SK-N-SH treated with all-trans-retinoic acid at 6 μM for 48 hours (cell line): ENCODE measurements at regions not wholly inside any gene's neighbourhood (a gene's known extent, or its start where the extent isn't known, plus 50 kb on each side); places are given as distances from the start of the nearest gene placed in this dataset.

Source experiments
- ARNTL ChIP-seq: fragments of 450-650 bp; formaldehyde crosslinking; IDR thresholded peaks from 2 replicates; pipeline ENCODE4 v1.5.0; 2020; ENCODE audit warnings: low read depth, mild to moderate bottlenecking, moderate library complexity, borderline replicate concordance
- CSDC2 ChIP-seq: fragments of 250-450 bp; sonication (Bioruptor Pico); IDR thresholded peaks from 2 replicates; pipeline ENCODE4 v1.5.0; 2020; ENCODE audit warnings: mild to moderate bottlenecking, moderate library complexity
- ESRRG ChIP-seq: fragments of 250-450 bp; sonication (Bioruptor Pico); IDR thresholded peaks from 2 replicates; pipeline ENCODE4 v1.6.1; 2021; ENCODE audit warnings: mild to moderate bottlenecking
- PPARA ChIP-seq: fragments of 250-450 bp; sonication (Bioruptor Pico); IDR thresholded peaks from 2 replicates; pipeline ENCODE4 v1.5.0; 2020; ENCODE audit warnings: mild to moderate bottlenecking, borderline replicate concordance
- RARB ChIP-seq: fragments of 250-450 bp; sonication (Bioruptor Pico); IDR thresholded peaks from 2 replicates; pipeline ENCODE4 v1.8.0; 2021; ENCODE audit warnings: mild to moderate bottlenecking, moderate library complexity
- ZFP30 ChIP-seq: fragments of 450-650 bp; formaldehyde crosslinking; IDR thresholded peaks from 2 replicates; pipeline ENCODE4 v1.5.0; 2022; ENCODE audit warnings: mild to moderate bottlenecking, moderate library complexity
- TF ChIP-seq, protein P1 (sequence below): fragments of 250-450 bp; sonication (Bioruptor Pico); IDR thresholded peaks from 2 replicates; pipeline ENCODE4 v1.5.1; 2021; ENCODE audit warnings: mild to moderate bottlenecking, moderate library complexity
- TF ChIP-seq, protein P2 (sequence below): fragments of 250-450 bp; sonication (Bioruptor Pico); IDR thresholded peaks from 2 replicates; pipeline ENCODE4 v1.8.0; 2020; ENCODE audit warnings: mild to moderate bottlenecking, moderate library complexity, borderline replicate concordance
- TF ChIP-seq, protein P3 (sequence below): fragments of 250-450 bp; sonication (Bioruptor Pico); IDR thresholded peaks from 2 replicates; pipeline ENCODE4 v1.8.0; 2021; ENCODE audit warnings: low read depth, mild to moderate bottlenecking, moderate library complexity, borderline replicate concordance
- TF ChIP-seq, protein P4 (sequence below): fragments of 250-450 bp; sonication (Bioruptor Pico); IDR thresholded peaks from 2 replicates; pipeline ENCODE4 v1.5.1; 2020; ENCODE audit warnings: low read depth, mild to moderate bottlenecking, moderate library complexity

DNA sequence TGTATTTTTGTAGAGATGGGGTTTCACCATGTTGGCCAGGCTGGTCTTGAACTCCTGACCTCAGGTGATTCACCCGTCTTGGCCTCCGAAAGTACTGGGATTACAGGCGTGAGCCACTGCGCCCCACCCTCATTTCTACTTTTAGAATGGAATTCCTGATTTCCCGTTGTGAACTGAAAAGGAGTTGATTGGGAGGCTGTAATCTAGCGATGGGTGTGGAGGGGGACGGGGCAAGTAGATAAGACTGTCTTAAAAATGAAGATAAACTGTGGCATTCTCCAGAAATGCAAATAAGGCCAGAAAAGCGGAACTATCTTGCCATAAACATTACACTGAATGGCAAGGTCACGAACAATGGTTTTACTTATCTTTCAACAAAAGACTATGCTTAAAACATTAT lies 135.4 kb downstream of the TRIB2 start:
- TF ChIP-seq RARB (CRISPR knock-in tag) (no peak), ESRRG (CRISPR knock-in tag) (no peak), PPARA (CRISPR knock-in tag) (no peak), ARNTL (CRISPR knock-in tag) (no peak), ZFP30 (CRISPR knock-in tag) (no peak), CSDC2 (CRISPR knock-in tag) (no peak)
- TF ChIP-seq, protein P1, sequence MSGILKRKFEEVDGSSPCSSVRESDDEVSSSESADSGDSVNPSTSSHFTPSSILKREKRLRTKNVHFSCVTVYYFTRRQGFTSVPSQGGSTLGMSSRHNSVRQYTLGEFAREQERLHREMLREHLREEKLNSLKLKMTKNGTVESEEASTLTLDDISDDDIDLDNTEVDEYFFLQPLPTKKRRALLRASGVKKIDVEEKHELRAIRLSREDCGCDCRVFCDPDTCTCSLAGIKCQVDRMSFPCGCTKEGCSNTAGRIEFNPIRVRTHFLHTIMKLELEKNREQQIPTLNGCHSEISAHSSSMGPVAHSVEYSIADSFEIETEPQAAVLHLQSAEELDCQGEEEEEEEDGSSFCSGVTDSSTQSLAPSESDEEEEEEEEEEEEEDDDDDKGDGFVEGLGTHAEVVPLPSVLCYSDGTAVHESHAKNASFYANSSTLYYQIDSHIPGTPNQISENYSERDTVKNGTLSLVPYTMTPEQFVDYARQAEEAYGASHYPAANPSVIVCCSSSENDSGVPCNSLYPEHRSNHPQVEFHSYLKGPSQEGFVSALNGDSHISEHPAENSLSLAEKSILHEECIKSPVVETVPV (CRISPR knock-in tag): no peak
- TF ChIP-seq, protein P2, sequence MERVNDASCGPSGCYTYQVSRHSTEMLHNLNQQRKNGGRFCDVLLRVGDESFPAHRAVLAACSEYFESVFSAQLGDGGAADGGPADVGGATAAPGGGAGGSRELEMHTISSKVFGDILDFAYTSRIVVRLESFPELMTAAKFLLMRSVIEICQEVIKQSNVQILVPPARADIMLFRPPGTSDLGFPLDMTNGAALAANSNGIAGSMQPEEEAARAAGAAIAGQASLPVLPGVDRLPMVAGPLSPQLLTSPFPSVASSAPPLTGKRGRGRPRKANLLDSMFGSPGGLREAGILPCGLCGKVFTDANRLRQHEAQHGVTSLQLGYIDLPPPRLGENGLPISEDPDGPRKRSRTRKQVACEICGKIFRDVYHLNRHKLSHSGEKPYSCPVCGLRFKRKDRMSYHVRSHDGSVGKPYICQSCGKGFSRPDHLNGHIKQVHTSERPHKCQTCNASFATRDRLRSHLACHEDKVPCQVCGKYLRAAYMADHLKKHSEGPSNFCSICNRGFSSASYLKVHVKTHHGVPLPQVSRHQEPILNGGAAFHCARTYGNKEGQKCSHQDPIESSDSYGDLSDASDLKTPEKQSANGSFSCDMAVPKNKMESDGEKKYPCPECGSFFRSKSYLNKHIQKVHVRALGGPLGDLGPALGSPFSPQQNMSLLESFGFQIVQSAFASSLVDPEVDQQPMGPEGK (CRISPR knock-in tag): no peak
- TF ChIP-seq, protein P3, sequence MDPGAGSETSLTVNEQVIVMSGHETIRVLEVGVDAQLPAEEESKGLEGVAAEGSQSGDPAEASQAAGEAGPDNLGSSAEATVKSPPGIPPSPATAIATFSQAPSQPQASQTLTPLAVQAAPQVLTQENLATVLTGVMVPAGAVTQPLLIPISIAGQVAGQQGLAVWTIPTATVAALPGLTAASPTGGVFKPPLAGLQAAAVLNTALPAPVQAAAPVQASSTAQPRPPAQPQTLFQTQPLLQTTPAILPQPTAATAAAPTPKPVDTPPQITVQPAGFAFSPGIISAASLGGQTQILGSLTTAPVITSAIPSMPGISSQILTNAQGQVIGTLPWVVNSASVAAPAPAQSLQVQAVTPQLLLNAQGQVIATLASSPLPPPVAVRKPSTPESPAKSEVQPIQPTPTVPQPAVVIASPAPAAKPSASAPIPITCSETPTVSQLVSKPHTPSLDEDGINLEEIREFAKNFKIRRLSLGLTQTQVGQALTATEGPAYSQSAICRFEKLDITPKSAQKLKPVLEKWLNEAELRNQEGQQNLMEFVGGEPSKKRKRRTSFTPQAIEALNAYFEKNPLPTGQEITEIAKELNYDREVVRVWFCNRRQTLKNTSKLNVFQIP (CRISPR knock-in tag): no peak
- TF ChIP-seq, protein P4, sequence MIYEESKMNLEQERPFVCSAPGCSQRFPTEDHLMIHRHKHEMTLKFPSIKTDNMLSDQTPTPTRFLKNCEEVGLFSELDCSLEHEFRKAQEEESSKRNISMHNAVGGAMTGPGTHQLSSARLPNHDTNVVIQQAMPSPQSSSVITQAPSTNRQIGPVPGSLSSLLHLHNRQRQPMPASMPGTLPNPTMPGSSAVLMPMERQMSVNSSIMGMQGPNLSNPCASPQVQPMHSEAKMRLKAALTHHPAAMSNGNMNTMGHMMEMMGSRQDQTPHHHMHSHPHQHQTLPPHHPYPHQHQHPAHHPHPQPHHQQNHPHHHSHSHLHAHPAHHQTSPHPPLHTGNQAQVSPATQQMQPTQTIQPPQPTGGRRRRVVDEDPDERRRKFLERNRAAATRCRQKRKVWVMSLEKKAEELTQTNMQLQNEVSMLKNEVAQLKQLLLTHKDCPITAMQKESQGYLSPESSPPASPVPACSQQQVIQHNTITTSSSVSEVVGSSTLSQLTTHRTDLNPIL (CRISPR knock-in tag): no peak
